WI38 (cell line): ENCODE measurements at regions not wholly inside any gene's neighbourhood (a gene's known extent, or its start where the extent isn't known, plus 50 kb on each side); places are given as distances from the start of the nearest gene placed in this dataset.

Experiments used
- H3K4me3 ChIP-seq: 2 replicates; pipeline ENCODE4 v1.5.1; 2011; ENCODE audit warnings: low read depth, mild to moderate bottlenecking, control low read depth, low read length
- TF ChIP-seq, protein P1 (sequence below): IDR thresholded peaks from 2 replicates; pipeline ENCODE4 v1.5.1; 2012; ENCODE audit warnings: low read depth, mild to moderate bottlenecking, control low read depth, low read length

DNA sequence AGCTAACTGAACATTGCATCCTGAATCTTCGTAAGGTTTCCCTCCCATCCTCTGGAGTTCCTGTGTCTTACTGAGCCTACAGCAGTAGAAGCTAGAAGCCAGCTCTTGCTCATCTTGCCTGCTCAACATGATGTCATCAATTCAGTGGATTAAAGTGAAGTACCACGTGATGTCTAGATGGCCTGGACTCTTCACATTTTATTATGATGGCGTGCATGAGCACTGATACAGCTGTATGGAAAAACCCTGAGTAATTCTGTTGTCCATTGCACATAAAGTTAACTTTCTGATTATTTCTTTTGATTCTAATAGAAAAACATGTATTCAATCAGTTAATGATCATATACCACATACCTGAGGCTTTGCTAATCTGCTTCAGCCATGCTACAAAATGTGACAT lies 2387.7 kb upstream of the TENM3 start:
- TF ChIP-seq, protein P1, sequence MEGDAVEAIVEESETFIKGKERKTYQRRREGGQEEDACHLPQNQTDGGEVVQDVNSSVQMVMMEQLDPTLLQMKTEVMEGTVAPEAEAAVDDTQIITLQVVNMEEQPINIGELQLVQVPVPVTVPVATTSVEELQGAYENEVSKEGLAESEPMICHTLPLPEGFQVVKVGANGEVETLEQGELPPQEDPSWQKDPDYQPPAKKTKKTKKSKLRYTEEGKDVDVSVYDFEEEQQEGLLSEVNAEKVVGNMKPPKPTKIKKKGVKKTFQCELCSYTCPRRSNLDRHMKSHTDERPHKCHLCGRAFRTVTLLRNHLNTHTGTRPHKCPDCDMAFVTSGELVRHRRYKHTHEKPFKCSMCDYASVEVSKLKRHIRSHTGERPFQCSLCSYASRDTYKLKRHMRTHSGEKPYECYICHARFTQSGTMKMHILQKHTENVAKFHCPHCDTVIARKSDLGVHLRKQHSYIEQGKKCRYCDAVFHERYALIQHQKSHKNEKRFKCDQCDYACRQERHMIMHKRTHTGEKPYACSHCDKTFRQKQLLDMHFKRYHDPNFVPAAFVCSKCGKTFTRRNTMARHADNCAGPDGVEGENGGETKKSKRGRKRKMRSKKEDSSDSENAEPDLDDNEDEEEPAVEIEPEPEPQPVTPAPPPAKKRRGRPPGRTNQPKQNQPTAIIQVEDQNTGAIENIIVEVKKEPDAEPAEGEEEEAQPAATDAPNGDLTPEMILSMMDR: no peak
- no peak overlapping the region for H3K4me3 ChIP-seq

DNA sequence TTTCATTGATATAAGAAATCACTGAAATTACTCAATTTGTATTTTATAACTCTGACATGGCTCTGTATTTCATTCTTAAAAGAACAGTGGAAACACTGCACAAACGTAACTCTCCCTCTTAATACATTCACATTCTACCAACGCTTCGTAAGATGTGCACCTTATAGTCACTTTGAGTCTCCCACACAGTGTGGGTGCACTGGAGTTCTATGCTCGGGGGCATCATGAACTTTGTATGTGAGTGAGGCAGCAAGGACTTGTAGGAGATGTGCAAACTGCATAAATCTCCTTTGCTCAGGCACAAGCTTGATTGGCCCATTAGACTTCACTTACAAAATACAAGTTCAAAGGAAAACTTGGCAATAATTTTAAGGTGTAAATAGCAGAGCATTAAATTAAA lies 2385.0 kb upstream of the TENM3 start:
- H3K4me3 ChIP-seq: no peak overlapping the region
- TF ChIP-seq, protein P1: no peak

DNA sequence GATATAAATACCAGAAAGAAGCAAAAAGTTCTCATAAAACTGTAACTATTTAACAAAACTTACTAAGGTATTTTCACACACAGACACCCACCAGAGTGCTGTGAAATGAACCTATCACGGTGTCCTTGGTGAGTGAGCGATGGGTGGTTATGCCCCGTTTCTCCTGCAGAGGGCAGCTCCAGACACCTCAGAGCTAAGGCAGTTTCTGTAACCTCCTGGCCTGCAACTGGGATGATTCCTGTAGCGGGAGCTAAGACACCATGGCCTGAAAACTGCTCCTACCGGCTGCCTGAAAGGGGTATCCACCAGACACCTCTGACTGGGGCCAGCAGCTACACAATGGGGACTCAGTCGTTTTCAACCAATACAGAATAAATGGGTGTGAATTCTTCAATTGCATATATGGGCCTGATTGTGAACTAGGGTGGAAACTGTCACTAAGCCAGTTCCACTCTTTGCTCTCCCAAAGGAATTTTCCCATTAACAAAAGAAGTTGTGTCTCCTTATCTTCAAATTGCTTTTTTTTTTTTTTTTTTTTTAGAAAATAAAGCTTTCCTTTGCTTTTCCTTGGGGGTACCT lies 2375.8 kb upstream of the TENM3 start:
- H3K4me3 ChIP-seq: no peak overlapping the region
- TF ChIP-seq, protein P1: peak; percentile 61

DNA sequence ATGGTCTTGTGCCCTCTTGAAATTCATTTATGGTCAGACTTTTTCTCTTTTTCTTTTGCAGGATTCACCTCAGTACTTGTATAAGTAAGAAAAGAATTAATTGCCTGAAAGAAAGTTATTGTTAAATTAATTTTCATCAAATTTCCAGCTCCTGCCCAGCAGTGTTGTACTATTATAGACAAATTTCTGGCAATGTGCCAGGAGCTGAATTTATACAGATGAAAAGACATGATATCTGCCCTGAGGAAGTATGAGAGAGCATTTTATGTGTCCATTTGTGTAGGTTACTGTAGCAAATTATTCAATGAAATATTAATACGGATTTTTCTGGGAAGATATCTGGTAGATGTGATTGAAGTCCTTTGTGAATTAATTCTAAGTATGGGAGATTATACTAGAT lies 2371.5 kb upstream of the TENM3 start:
- H3K4me3 ChIP-seq: no peak overlapping the region
- TF ChIP-seq, protein P1: no peak

DNA sequence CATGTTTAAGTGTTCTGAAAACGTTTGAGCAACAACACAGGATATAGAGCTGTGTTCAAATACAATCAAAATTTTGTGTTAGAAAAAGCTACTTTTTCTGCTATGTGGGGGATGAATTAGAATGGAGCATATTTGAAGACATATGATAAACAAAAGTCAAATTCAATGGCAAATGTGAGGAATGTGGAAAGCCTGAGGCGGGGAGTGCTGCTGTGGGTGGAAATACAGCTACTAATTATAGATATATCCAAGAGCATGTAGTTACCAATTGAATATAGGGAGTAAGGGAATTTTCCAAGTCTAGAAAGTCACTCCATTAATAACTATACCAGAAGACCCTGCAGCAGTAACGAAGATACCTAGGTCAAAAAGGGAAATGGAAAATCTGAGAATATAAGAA lies 2370.4 kb upstream of the TENM3 start:
- H3K4me3 ChIP-seq: no peak overlapping the region
- TF ChIP-seq, protein P1: no peak

DNA sequence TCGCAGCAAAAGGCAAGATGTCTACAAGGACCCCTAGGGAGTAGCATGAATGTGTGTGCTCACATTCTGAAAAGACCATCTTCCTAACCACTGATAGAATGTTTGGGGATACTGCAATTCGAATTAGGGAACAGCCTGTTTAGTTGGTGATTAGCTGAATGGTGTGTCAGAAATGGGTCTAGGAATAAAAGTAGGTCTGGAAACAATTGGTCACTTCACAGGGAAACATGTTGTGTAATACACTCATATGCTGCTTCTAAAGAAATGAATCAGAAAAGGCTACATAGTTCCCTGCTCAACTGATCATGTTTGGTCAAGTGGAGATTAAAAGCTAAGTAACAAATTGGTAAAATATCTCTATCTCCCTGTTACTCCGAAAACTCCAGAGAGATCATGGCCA lies 2362.4 kb upstream of the TENM3 start:
- no peak overlapping the region for H3K4me3 ChIP-seq
- TF ChIP-seq, protein P1: no peak

DNA sequence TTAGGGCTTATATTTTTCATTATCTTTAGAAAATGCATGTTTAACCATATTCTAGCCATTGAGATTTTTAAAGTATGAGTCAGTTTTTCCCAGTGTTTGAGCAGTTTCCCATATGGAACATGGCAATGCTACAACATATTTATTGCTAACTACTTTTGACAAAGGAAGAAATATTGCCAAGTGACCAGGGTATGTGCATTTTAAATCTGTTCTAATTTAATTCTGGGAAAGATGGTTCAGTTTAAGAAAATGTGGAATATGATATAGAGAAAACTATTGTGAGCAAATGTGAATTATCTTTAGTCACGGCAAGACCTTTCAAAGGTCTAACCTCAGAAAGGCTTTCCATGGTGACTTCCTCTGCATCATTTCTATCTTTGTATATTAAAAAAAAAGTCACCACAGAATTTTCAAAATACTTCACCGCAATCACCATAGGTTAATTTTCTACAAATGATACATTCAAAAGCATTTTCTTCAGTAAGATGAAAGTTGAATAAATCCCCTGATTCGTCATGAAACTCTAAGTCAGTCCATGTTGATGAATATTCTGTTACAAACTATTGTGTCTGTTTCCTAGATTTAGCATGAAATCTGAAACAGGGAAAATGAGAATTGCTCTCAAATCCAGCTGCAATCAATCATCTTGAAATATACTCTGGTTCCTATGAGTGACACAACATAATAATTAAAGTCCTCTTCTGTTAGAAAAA lies 2349.0 kb upstream of the TENM3 start:
- TF ChIP-seq, protein P1: no peak
- H3K4me3 ChIP-seq: no peak overlapping the region
